Fibroblast of mammary gland (primary cell): ENCODE measurements at regions not wholly inside any gene's neighbourhood (a gene's known extent, or its start where the extent isn't known, plus 50 kb on each side); places are given as distances from the start of the nearest gene placed in this dataset.

Source experiments
- DNase-seq: peaks from one replicate; pipeline ENCODE4 v3.0.0-alpha.2; 2010; ENCODE audit warnings: low read depth
- H3K4me3 ChIP-seq: 2 replicates; pipeline ENCODE4 v1.5.1; 2011; ENCODE audit warnings: low read depth, mild to moderate bottlenecking, low read length, moderate library complexity; ENCODE audit not compliant: control insufficient read depth
- TF ChIP-seq, protein P1 (sequence below): conservative IDR thresholded peaks from 2 replicates; pipeline ENCODE4 v1.5.1; 2011; ENCODE audit warnings: low read depth, low read length, inconsistent platforms; ENCODE audit not compliant: control insufficient read depth, insufficient read depth

DNA sequence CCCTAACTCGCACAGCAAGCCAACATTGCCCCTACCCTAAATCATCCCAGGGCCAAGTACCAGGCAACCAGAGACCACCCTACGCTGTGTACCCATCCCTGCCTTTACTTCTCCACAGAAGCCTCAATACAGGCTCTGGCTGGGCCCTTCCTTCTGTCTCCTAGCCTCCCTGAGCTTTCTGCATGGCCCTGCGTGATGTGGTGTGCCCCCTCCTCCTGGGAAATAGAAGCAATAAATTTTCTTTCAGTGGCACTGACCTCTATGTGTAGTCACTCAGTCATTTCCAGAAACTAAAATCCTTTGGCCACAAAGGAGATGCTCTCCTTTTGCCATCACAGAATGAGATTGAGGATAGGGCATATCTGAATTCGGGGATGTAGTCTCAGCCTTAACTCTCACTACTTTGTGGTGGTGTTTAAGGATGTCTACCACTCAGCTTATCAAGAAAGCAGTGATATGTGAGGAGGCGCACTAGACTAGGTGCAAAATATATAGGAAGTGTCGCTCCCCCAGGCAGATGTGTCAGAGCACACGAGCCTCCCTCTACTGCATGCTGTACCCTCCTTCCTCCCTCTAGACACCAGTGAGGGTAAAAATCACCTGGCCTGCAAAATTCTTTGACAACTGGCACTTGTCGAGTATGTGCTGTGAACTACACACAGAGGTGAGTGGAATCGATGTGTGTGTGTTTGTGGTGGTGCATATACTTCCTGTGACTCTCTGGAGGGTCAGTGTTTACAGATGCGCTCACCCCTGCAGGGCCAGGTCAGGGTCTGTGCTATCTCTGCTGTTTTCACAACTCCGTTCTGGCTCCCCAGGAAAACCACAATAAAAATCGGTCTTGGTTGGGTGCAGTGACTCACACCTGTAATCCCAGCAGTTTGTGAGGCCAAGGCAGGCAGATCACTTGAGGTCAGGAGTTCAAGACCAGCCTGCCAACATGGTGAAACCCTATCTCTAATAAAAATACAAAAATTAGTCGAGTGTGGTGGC, 825.9 kb upstream of the IGFBP3 start:
- DNase-seq = no peak
- no peak overlapping the region for H3K4me3 ChIP-seq
- TF ChIP-seq, protein P1, sequence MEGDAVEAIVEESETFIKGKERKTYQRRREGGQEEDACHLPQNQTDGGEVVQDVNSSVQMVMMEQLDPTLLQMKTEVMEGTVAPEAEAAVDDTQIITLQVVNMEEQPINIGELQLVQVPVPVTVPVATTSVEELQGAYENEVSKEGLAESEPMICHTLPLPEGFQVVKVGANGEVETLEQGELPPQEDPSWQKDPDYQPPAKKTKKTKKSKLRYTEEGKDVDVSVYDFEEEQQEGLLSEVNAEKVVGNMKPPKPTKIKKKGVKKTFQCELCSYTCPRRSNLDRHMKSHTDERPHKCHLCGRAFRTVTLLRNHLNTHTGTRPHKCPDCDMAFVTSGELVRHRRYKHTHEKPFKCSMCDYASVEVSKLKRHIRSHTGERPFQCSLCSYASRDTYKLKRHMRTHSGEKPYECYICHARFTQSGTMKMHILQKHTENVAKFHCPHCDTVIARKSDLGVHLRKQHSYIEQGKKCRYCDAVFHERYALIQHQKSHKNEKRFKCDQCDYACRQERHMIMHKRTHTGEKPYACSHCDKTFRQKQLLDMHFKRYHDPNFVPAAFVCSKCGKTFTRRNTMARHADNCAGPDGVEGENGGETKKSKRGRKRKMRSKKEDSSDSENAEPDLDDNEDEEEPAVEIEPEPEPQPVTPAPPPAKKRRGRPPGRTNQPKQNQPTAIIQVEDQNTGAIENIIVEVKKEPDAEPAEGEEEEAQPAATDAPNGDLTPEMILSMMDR = no peak

DNA sequence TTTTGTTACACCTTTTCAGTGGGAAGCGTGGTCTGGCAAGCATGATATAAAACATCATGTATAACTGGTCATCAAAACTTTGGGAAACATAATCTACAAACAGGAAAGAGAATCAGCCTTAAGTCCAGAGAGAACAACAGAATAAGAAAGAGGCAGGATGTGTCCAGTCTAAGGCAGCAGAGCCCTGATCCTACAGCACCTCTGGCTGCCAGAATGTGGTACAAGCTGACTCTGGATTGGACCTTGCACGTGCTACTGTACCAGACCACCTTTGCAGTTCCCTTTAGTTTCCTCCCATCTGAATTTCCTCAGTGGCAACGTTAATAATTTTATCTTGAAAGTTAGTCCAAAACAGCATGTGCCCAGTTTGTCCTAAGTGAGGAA, 824.6 kb upstream of the IGFBP3 start:
- TF ChIP-seq, protein P1 = peak; percentile 27
- no peak overlapping the region for H3K4me3 ChIP-seq
- peak; percentile 24 for DNase-seq

DNA sequence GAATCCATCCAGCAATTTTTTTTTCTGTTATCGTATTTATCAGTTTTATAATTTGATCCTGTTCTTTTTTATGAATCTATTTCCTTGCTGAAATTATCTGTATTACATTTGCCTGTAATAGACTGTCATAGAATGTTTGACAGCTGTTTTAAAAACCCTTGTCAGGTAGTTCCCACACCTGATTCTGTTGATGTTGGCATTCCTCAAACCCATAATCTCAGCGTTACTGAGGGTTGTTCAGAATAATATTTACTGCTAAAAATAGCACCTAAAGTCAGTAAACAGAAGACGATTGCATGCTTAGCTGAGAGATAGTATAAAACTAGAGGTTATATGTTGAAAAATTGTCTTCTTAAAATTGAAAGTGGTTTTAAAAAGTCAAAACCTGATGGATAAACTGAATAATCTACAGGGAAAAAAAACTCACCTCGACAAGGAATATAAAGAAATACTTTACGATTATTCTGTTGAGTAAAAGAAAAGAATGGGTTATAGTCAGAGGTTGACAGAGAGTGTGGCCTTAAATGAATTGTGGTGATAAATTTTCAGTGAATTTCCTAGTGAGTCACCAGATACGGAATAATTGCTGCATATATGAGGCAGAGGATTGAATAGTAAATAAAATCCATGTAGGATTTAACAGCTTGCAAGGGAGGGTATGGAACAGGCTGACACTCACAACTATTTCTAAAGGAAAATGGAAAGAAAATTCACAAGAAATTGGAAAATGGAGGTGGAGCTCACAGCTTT, 824.1 kb upstream of the IGFBP3 start:
- TF ChIP-seq, protein P1 = no peak
- no peak for DNase-seq
- no peak overlapping the region for H3K4me3 ChIP-seq

GRCh38 chr7:46742601-46743000, 821.5 kb upstream of the IGFBP3 start:
- DNase-seq = no peak
- TF ChIP-seq, protein P1 = no peak
- H3K4me3 ChIP-seq = no peak overlapping the region

GRCh38 chr7:46741938-46742540, 821.0 kb upstream of the IGFBP3 start:
- TF ChIP-seq, protein P1 = no peak
- H3K4me3 ChIP-seq = no peak overlapping the region
- DNase-seq = no peak

- no peak for DNase-seq
- TF ChIP-seq, protein P1 = no peak
- H3K4me3 ChIP-seq = no peak overlapping the region
Observed at GRCh38 chr7:46741181-46741580, 820.1 kb upstream of the IGFBP3 start.
